GM18909 (cell line): ENCODE measurements at regions not wholly inside any gene's neighbourhood (a gene's known extent, or its start where the extent isn't known, plus 50 kb on each side); places are given as distances from the start of the nearest gene placed in this dataset.
A peak's percentile ranks its signal among the peaks of the same experiment; 100 is the strongest.

Experiments used
- ATAC-seq: cut with Tn5 transposase; IDR thresholded peaks from one replicate; pipeline ENCODE4 v1.9.1; 2021; ENCODE audit warnings: mild to moderate bottlenecking; ENCODE audit not compliant: unreplicated experiment, poor library complexity

DNA sequence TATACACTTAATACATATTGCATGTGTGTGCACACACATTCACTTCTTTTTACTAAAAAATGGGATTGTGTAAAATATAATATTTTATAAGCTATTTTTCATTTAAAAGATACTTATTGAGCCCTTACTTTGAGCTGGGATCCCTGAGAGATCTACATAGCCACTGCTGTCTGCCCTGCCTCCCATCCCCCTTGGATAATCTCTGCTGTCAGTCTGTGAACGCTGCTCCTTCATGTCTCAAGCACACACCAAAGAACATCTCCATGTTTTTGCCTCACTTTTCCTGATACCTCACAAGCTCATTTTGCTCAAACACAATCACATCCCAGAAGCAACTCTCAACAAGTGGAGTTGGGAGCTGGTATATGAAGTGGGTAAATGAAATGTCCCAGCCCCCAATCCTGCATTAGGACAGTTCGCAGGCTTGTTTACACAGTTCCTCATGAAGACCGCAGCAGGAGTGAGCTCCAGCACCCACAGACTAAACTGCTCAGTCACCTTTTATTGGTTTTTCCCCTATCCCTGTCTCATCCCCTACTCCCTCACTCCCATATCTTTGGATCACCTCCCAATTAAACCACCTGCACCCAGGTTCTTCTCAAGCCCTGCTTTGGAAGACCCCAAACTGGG, 108.3 kb upstream of the FRY start:
- no peak for ATAC-seq

DNA sequence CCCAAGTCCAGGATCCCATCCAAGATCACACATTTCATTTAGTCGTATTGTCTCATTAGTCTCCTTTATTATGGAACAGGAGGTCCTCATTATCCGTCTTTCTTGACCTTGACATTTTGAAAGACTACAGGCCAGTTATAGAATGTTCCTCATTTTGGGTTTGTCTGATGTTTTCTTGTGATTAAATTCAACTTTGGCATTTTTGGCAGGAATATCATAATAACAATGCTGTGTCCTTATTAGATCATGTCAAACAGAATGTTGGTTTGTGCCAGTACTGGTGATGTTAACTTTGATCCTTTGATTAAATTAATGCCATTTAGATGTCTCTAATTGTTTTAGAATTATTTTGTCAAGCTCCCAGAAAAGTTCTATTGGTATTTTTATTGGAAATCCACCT, 106.5 kb upstream of the FRY start:
- ATAC-seq: no peak

DNA sequence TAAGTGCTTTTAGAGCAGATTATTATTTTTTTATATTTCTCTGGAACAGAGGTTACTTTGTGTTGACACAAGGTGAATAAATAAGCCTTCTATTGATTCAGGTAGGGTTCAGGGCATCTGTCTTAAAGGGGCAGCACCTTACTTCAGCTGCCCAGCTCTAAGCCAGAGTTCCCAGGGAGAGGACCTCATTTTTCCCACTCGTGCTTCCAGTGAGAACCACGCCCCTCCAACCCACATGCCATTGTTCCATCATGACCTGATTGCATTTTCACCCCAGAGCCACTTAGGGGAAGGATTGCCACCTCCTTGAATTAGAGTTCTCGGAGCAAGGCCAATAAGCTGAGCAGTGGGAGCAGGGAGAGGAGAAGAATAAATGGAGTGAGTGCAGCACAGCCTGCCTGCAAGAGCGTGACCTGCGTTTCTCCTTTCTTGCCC, 104.3 kb upstream of the FRY start:
- no peak for ATAC-seq

DNA sequence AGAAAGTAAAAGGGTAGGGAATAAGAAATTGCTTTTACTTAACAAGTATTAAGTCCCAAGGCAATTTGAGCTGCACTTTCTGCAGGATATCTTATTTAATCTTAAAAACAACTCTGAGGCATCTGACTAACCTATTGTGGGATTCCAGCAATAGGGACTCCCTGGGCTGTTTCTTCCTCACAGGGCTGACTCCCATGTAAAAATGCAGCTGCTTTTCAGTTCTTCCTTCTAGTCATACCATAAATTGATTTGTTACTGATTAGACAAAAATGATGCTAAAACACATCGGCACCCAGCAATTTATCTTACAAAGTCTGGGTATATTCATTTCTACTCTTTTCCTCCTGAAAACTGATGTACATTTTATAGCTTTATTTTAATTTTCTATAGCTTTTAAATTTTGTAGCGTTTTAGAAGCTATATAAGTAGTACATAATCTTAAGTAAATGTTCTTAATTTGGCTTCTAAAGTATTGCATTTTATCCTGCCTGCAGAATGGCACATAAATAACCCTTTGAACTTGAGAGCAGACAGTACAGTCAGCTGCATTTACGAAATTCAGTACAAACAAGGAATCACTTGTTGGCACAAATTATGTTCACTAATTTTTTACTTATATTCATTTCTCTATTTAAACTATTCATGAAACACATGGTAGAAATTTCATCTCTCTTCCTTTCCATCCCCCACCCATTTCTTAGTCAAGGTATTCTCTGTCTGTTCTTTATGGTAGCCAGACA, 102.4 kb upstream of the FRY start:
- ATAC-seq: no peak

DNA sequence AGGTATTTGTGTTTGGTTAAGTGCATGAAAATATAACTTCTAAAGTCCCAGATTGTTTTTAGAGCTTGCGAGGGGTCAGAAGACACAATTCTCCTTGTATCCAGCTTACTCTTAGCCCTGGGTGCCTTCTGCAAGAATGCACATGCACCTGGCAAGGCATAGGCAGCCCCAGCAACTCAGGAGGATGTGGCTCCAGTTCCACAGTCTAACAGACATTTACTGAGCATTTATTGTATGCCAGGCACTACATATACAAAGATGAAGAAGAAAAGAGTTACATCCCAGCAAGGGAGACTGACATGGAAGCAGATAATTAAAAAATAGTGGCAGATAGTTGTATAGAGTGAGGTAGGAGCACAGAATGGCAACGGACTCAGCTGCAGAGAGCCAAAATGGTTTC, 101.1 kb upstream of the FRY start:
- peak; percentile 38 for ATAC-seq

DNA sequence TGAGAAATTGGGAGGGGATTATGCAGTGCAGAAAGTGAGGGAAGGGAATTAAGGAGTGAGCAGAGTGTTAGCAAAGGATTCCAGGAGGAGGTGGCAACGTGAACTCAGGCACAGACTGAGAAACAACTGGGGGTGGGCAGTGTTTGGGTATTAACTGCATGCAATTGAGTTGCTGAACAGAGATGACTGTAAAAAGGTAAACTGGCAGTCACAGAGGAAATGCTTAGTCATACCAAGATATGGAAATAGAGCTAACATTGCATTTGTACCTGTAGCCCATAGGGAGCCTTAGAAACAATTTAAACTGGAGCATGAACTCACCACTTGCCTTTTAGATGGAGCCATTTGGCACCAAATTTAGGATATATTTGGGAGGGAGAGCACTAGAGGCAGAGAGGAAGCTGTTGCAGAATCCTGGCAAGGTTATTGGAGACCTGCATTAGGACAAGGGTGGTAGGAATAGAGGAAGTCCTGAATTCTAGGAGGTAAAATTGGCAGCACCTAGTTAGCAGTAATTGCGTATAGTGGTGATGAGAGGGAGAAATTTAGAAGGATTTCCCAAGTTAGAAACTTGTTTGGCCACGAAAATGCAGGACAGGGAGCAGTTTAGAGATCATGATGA, 100.6 kb upstream of the FRY start:
- peak; percentile 99 for ATAC-seq

DNA sequence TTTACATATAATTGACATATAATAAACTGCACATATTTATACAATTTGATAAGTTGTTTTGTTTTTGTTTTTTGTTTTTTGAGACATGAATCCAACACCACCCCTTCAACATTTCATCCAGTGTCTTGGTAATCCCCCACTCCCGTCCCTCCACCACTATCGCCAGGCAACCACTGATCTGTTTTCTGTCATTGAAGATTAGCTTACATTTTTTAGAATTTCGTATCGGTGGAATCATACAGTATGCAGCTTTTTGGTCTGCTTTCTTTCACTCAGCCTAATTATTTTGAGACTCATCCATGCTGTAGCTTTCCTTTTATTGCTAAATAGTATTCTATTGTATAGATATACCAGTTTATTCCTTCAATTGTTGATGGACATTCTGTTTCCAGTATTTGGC, 94.1 kb upstream of the FRY start:
- ATAC-seq: no peak

DNA sequence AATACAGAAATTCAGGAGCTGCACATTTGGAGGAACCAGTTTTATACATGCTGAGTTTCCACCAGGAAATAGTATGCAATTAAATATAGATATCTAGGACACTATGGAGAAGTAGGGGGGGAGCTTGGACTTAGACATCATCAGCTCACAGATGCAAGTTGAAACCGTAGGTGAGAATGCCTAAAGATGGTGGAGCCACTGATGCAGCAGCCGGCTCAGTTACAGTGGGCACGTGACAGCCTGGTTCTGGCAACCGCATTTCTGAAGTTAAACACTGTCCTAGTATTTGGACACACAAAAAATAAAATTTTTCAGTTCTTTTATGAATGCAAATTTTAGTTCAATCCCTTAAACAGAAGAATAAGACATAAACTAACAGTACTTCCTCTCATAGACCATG, 91.5 kb upstream of the FRY start:
- no peak for ATAC-seq

DNA sequence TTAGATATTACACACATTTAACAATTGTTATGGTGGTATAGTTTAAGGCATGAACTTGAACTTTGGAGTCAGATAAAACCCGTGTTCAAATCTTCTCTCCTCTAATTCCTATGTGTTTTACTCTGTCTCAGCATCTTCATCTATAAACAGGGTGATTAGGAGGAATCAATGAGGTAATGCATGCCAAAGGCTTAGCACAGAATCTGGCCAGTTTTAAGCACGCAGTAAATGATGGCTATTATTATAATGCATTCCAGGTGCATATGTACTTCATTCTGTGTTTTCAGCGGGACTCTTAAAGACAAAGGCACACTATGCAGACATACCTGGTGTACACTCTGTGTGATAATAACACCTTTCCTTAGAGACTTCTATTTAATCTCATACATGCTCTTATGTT, 88.0 kb upstream of the FRY start:
- ATAC-seq: no peak

DNA sequence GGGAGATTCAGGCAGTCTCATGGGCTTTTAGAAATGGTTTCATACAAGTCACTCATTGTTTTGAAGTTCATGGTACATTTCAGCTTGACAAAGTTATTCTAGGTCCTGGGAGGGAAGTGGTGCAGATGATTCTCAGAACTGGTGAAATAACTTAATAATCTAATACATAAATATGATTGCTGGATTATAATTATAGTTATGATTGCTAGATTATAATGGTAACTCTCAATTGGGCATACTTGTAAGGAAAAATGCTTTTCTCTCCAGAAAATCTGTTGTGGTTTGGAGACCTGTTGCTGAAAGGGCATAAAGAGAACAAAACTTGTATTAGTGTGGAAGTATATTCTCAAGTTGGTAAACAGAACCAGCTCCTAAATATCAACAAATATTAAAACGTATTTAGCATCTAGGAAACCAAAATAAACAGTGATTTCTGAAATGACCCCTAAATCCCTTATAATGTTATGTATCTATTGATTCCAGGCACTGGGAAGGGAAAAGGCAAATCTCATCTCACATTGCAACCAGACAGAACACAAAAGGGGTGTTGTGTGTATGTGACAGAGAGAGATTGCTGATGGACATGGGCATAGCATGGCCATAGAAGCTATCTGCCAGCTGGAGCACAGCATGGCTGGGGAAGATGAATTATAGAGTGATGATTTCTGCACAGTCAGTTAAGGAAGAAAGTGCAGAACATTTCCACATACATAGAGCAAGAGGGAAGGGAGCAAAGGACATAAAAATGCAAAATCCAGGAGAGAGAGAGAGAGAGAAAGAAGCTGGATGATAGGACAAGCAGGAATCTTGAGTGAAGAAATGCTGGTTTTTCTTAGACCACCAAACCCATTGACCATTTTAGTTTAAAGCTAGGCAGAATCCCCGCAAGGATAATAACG, 87.1 kb upstream of the FRY start:
- ATAC-seq: no peak

DNA sequence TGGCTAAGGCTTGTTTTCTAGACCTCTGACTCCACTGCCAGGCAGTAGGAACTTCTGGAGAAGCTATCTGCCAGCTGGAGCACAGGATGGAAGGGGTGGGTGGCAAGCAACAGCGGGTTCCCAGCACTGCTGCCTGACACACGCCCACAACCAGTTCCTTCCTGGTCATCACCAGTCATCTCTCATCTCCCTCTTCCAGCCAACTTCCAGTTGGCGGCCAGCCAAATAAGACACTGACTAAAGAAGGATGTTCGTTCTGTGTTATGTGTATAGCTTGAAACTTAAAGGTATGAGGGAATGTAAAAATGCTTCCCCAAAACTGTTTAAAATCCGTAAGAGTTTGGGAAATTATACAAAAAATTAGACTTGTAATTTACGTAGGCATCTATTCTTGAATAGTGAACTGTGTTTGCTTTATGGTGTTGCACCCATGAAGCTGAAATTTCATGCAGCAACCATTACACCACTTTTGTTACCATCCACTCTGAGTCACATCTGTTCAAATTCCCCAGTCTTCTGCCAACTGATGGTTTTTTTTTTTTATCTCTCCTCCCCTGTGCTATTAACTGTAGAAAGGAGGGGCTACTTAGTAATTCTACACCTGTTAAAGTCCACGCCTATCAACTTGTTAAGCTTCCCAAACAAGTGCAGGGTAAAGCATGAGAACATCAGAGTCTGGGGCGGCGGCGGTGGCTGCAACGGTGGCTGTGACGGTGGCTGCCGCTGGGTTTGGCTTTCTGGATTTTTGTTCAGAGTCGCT, 86.2 kb upstream of the FRY start:
- ATAC-seq: no peak

DNA sequence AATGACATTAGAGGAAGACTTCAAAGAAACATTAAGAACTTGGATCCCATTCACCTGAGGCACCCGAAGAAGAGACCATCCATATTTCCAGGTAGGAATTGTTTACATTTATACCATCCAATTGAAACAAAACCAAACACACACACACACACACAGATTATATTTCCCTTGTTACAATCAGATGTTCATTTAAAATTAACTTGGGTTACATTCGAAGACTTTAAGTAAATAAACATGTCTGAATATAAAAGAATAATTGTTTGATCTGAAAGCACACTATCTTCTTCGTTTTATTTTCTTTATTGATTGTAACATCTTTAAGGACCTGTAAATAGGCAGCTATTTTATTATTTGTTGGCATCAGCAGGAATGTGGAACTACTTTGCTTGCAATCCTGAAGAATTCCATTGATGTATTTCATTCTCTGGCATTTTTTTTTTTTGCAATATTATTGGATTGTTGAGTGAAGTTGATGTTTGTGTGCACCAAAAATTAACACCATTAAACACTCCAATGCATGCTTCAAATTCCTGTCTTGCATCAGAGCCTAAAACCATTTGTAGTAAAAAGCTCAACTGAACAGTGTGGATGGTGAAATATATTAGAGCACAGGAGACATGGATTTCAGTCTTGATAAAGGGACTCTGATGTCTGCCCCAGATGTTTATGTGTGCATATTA, 85.3 kb upstream of the FRY start:
- ATAC-seq: no peak

DNA sequence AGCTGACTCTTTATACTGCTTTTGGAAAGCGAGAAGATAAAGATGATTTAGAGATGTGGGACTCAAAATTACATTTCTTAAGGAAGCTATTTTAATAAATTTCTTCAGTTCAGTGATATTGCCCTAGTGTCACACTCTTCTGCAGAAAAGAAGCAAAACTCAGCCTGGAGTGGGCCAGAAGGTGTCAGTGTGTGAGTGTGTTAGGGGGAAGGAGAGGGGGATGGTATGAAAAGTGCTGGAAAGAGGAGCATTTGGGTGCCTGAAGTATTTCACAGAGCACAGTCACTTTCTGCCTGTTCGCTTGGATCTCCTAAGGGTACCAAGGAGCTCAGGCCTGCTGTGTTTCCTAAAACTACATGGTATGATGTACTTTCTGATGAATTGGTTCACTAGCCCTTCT, 84.5 kb upstream of the FRY start:
- ATAC-seq: no peak

DNA sequence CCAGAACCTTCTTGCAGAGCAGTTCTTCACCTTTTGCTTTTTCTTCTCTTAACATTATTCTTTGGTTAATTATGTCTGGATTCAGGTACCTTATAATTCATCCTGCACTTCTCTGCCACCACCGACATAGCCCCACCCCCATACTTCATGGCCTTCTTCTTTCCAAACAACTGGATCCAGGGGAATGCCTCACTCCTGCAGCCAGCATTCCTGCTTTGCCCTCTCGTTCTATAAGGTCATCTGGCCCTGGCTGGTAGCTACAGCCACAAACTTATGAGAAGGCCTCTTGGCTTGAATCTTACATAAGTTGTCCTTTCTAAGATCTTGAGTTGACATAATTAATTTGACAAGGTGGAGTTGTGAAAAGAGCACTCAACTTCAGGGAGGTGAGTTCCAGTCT, 84.1 kb upstream of the FRY start:
- no peak for ATAC-seq

DNA sequence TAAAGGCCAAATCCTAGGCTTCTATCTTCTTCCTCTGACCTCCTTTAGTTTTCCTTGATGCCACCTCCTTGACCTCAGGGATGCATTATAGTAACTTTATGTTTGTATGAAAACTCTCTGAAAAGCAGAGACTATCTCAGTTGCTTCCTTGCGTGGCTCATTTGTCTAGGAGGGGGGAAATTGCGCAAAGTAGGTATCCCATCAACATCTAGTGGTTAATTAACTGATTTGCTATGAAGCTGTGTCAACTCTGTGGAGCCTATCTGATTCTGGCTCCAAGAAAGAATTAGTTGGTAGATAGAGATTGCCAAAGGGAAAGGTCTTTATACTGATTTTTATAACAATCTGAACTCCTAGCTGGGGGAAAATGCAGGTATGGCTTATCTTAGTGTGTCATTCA, 82.1 kb upstream of the FRY start:
- no peak for ATAC-seq

DNA sequence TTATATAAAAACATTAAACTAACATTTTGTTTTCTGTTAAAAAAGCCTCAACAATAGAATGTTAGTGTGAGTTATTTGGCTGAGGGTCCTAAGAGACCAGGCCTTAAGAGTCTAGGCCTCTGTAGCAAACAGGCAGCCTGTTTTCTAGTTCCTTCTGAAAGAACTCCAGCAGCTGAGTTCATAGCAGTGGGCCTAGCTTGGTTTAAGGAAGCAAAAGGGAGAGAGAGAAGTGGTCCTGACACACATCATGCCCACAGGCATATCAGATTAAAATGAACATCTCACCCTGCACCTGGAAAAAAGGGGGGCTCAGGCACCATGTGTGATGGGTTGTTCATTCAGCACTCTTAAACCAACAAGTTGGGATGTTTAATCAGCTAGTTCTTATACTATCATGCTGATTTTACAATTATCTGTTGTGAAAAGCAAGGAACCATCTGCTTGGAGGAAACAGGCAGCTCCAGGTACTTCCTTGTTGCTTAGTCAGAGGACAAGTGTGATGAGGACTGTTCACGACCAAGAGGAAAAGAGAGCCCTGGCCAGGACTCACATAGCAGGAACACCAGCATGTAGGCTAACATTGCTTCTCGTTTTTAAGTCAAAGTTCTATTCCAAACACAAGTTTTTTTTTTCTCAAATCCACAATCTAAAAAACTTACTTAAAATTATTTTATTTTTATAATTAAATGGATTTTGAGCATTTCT, 81.3 kb upstream of the FRY start:
- no peak for ATAC-seq

DNA sequence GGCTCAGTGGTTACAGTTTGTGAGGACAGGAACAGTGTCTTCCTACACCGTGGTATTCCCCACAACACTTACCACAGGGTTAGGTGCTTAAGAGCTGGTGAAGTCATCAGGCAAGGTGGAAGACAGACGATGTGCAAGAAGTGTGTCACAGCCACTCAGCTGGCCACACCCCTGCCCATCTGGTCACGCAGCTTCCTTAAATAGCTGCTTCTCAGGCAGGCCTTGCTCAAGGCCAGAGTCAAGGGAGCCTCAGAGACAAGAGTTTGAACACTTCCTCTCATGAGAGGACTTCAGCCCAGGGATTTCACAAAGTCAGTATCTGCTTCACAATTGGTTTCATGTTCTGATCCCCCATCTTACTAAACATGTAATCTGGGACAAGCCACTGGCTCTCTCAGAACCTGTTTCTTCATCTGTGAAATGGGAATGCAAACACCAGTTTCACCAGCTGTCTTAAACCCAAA, 80.3 kb upstream of the FRY start:
- peak; percentile 95 for ATAC-seq

DNA sequence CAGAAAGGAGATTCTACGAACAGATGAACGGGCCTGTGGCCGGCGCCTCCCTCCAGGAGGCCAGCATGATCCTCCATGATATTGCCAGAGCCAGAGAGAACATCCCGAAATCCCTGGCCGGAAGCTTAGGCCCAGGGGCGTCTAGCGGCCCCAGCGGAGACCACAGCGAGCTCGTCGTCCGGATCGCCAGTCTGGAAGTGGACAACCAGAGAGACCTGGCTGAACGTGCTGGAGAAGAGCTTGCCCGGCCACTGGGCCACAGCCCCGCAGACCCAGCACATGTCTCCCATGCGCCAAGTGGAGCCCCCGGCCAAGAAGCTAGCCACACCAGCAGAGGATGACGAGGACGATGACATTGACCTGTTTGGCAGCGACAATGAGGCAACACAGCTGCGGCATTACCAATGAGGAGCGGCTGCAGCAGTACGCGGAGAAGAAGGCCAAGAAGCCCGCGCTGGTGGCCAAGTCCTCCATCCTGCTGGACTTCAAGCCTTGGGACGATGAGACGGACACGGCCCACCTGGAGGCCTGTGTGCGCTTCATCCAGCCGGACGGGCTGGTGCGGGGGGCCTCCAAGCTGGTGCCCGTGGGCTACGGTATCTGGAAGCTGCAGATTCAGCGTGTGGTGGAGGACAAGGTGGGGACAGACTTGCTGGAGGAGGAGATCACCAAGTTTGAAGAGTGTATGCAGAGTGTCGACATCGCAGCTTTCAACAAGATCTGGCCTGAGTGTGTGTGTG, 78.8 kb upstream of the FRY start:
- ATAC-seq: no peak
